HepG2 (cell line): ENCODE measurements at regions not wholly inside any gene's neighbourhood (a gene's known extent, or its start where the extent isn't known, plus 50 kb on each side); places are given as distances from the start of the nearest gene placed in this dataset.

ENCODE experiments used
- ATAC-seq: fragments of 200-7000 bp; cut with Tn5 transposase; 3 replicates; pipeline ENCODE4 v1.9.1; 2020; ENCODE audit warnings: mild to moderate bottlenecking, moderate library complexity
- BruUV-seq: library from RNA; stranded (reverse); fragments of 400-500 nt; replicated peaks from 2 replicates; lab custom pipeline; 2021; lab: Mats Ljungman, UMichigan
- CTCF ChIA-PET: fragments of 300-600 bp; formaldehyde crosslinking; extraction: SDS; loops from one replicate; lab custom pipeline; 2021; ENCODE audit warnings: low total read pairs, inconsistent platforms, low intra/inter-chr PET ratio; lab: Yijun Ruan, JAX
- POLR2A ChIA-PET: fragments of 350-600 bp; sonication (Branson Sonifier 250); formaldehyde crosslinking; loops from one replicate; lab custom pipeline; 2020; ENCODE audit warnings: antibody characterized with exemption, inconsistent platforms; lab: Yijun Ruan, JAX
- DNase-seq: peaks from one replicate; pipeline ENCODE4 v3.0.0-alpha.2; 2015; ENCODE audit warnings: low spot score
- FAIRE-seq: peaks from 3 replicates; lab custom pipeline; 2011; peaks lifted over from hg19 to GRCh38; lab: Jason Lieb, UNC
- H2AFZ ChIP-seq: one replicate; pipeline ENCODE4 v1.6.1; 2011; ENCODE audit warnings: low read length, inconsistent platforms
- H3K27ac ChIP-seq: fragments of 300-600 bp; 3 replicates; pipeline ENCODE4 v1.8.0; 2011; ENCODE audit warnings: mixed run types, mild to moderate bottlenecking, mixed read lengths, low read length, inconsistent platforms; ENCODE audit not compliant: insufficient read depth; ENCODE audit errors: extremely low read length
- H3K27me3 ChIP-seq, 2 experiments: fragments of 200-600 bp in 1 of 2; 2 replicates in 1 of 2; 3 replicates in 1 of 2; pipeline versions ENCODE4 v1.6.0 to v1.8.0; 2011; ENCODE audit warnings: low read length in 2 of 2, mild to moderate bottlenecking in 2 of 2, moderate library complexity in 2 of 2, inconsistent platforms in 1 of 2; ENCODE audit not compliant: insufficient read depth in 2 of 2, control insufficient read depth in 1 of 2
- H3K36me3 ChIP-seq, 2 experiments: fragments of 200-600 bp in 1 of 2; replicated peaks in 1 of 2; 2 replicates in 1 of 2; 3 replicates in 1 of 2; pipeline versions ENCODE4 v1.5.1 to v1.8.0; 2011; ENCODE audit warnings: low read length in 2 of 2, inconsistent platforms in 1 of 2; ENCODE audit not compliant: insufficient read depth in 2 of 2, control insufficient read depth in 1 of 2
- H3K4me1 ChIP-seq: 2 replicates; pipeline ENCODE4 v1.5.1; 2012; ENCODE audit warnings: low read length, inconsistent platforms; ENCODE audit not compliant: insufficient read depth
- H3K4me2 ChIP-seq: 2 replicates; pipeline ENCODE4 v1.6.0; 2011; ENCODE audit warnings: low read depth, low read length, inconsistent platforms
- H3K4me3 ChIP-seq, 3 experiments: fragments of 200-600 bp in 1 of 3; sonication (generic), shearing (Covaris generic) in 1 of 3; replicated peaks in 1 of 3; 2 replicates each; pipeline ENCODE4 v1.5.1; 2011 to 2016; ENCODE audit warnings: low read length in 3 of 3, inconsistent platforms in 2 of 3, low read depth in 2 of 3, mild to moderate bottlenecking in 2 of 3, control low read depth in 1 of 3, mixed read lengths in 1 of 3; ENCODE audit not compliant: insufficient read depth in 1 of 3
- H3K79me2 ChIP-seq: one replicate; pipeline ENCODE4 v1.6.1; 2011; ENCODE audit warnings: low read length, inconsistent platforms; ENCODE audit not compliant: insufficient read depth
- H3K9ac ChIP-seq: 2 replicates; pipeline ENCODE4 v1.6.0; 2011; ENCODE audit warnings: mild to moderate bottlenecking, low read depth, low read length, inconsistent platforms; ENCODE audit not compliant: insufficient read depth
- H3K9me3 ChIP-seq: 2 replicates; pipeline ENCODE4 v1.5.1; 2012; ENCODE audit warnings: mild to moderate bottlenecking, low read length
- H4K20me1 ChIP-seq: 2 replicates; pipeline ENCODE4 v1.6.0; 2011; ENCODE audit warnings: inconsistent platforms, mild to moderate bottlenecking, low read length, moderate library complexity; ENCODE audit not compliant: insufficient read depth
- CEBPG ChIP-seq: IDR thresholded peaks from 2 replicates; pipeline ENCODE4 v1.6.1; 2016
- CREBL2 ChIP-seq: sonication (generic); formaldehyde crosslinking; IDR thresholded peaks from 2 replicates; pipeline ENCODE4 v1.8.1; 2023; ENCODE audit warnings: missing genetic modification reagents, mild to moderate bottlenecking, borderline replicate concordance
- DRAP1 ChIP-seq: IDR thresholded peaks from 2 replicates; pipeline ENCODE4 v1.6.1; 2016; ENCODE audit warnings: missing genetic modification reagents, missing compliant biosample characterization
- FOSL1 ChIP-seq: sonication (generic); formaldehyde crosslinking; IDR thresholded peaks from 2 replicates; pipeline ENCODE4 v1.9.0; 2021; ENCODE audit warnings: missing genetic modification reagents, borderline replicate concordance
- MAZ ChIP-seq, 2 experiments: sonication (generic) in 1 of 2; formaldehyde crosslinking in 1 of 2; IDR thresholded peaks; 2 replicates each; pipeline versions ENCODE4 v1.5.0 to v1.6.1; 2012 to 2020; ENCODE audit warnings: low read depth in 2 of 2, mild to moderate bottlenecking in 2 of 2, borderline replicate concordance in 1 of 2, improper control_type of control experiment in 1 of 2, low read length in 1 of 2, missing genetic modification reagents in 1 of 2, moderate library complexity in 1 of 2
- MXD4 ChIP-seq: IDR thresholded peaks from 2 replicates; pipeline ENCODE4 v1.6.1; 2016; ENCODE audit warnings: mild to moderate bottlenecking, missing biosample characterization, missing genetic modification reagents
- PAX8 ChIP-seq: sonication (generic); formaldehyde crosslinking; IDR thresholded peaks from 2 replicates; pipeline ENCODE4 v1.8.0; 2022; ENCODE audit warnings: mild to moderate bottlenecking, missing genetic modification reagents, borderline replicate concordance
- SMAD3 ChIP-seq: sonication (generic); formaldehyde crosslinking; IDR thresholded peaks from 2 replicates; pipeline ENCODE4 v1.4.0; 2020; ENCODE audit warnings: missing genetic modification reagents
- STAT5B ChIP-seq: sonication (generic); formaldehyde crosslinking; IDR thresholded peaks from 2 replicates; pipeline ENCODE4 v1.4.0; 2020; ENCODE audit warnings: missing genetic modification reagents
- TAF1 ChIP-seq: sonication (generic); formaldehyde crosslinking; IDR thresholded peaks from 2 replicates; pipeline ENCODE4 v1.4.0; 2020; ENCODE audit warnings: missing genetic modification reagents
- TEAD2 ChIP-seq: sonication (generic); formaldehyde crosslinking; IDR thresholded peaks from 2 replicates; pipeline ENCODE4 v1.9.0; 2021; ENCODE audit warnings: missing genetic modification reagents
- ZFP90 ChIP-seq: sonication (generic); formaldehyde crosslinking; IDR thresholded peaks from 2 replicates; pipeline ENCODE4 v1.8.0; 2022; ENCODE audit warnings: missing genetic modification reagents, mild to moderate bottlenecking, inconsistent platforms, borderline replicate concordance
- ZNF263 ChIP-seq: sonication (generic); formaldehyde crosslinking; IDR thresholded peaks from 2 replicates; pipeline ENCODE4 v1.4.0; 2020; ENCODE audit warnings: missing genetic modification reagents
- ZNF550 ChIP-seq: sonication (generic); formaldehyde crosslinking; IDR thresholded peaks from 2 replicates; pipeline ENCODE4 v1.4.0; 2020; ENCODE audit warnings: mild to moderate bottlenecking, missing genetic modification reagents, borderline replicate concordance
- ZNF644 ChIP-seq: IDR thresholded peaks from 2 replicates; pipeline ENCODE4 v1.6.1; 2016; ENCODE audit warnings: low read depth
- ZNF720 ChIP-seq: sonication (generic); formaldehyde crosslinking; IDR thresholded peaks from 2 replicates; pipeline ENCODE4 v1.4.0; 2020; ENCODE audit warnings: missing genetic modification reagents
- WGBS: methylation state at CpG from one replicate; pipeline ENCODE4 v1.1.6; 2017; ENCODE audit warnings: low lambda C conversion rate; 5-methylcytosine and 5-hydroxymethylcytosine counted together
- in situ Hi-C: cut with HindIII; loops from 2 replicates; pipeline ENCODE4 v1.10.0; 2017; ENCODE audit warnings: low pct_unique_long_range_greater_than_20kb; ENCODE audit not compliant: extremely low pct_ligation_motif_present
- intact Hi-C: fragments of 100-400 bp; cut with micrococcal nuclease; formaldehyde crosslinking; loops from one replicate; pipeline ENCODE4 v1.10.0; 2022; ENCODE audit not compliant: unreplicated experiment
- TF ChIP-seq, protein P1 (sequence below): sonication (generic); formaldehyde crosslinking; IDR thresholded peaks from 2 replicates; pipeline ENCODE4 v1.4.0; 2020; ENCODE audit warnings: low read depth, mild to moderate bottlenecking, missing genetic modification reagents
- TF ChIP-seq, protein P2 (sequence below): sonication (generic); formaldehyde crosslinking; IDR thresholded peaks from 2 replicates; pipeline ENCODE4 v1.4.0; 2020; ENCODE audit warnings: mild to moderate bottlenecking, missing genetic modification reagents

DNA sequence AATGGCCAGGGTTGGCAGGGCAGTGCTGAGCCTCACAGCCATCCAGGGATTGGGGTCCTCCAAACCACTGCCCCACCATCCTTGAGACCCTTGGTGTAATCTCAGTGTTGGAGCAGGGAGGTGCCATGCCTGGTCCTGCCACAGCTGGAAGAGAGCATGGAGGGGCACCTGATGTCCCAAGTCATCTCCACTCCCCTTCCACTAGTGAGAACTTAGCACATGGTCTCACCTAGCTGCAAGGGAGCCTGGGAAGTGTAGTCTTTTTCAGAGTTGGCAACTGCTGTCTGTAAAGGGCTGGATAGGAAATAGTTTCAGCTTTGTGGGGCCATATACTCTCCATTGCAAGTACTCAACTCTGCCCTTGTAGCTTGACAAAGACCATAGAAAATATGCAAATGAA is 238.7 kb downstream of the RPS24 start:
- Histone ChIP-seq H2AFZ (no peak overlapping the region), H3K27me3 (peaks cover 0 to 2% of the 10 kb centered on the region in 2 experiments; a peak in 1 of 5 replicates), H3K4me2 (no peak overlapping the region), H3K27ac (no peak overlapping the region), H3K9ac (no peak overlapping the region), H3K4me3 (no peak overlapping the region), H3K79me2 (no peaks in the 10 kb centered on the region), H3K9me3 (no peaks in the 10 kb centered on the region), H3K36me3 (no peaks in the 10 kb centered on the region), H3K4me1 (no peaks in the 10 kb centered on the region), H4K20me1 (no peaks in the 10 kb centered on the region)
- ChIA-PET CTCF (no interaction called here), POLR2A (no interaction called here)
- in situ Hi-C loops (no loop called here), intact Hi-C loops (no loop called here)
- no peak for DNase-seq
- no peak for ATAC-seq
- BruUV-seq = no TSS peak
- no peak for TF ChIP-seq CEBPG (CRISPR knock-in tag)
- FAIRE-seq = no peak

DNA sequence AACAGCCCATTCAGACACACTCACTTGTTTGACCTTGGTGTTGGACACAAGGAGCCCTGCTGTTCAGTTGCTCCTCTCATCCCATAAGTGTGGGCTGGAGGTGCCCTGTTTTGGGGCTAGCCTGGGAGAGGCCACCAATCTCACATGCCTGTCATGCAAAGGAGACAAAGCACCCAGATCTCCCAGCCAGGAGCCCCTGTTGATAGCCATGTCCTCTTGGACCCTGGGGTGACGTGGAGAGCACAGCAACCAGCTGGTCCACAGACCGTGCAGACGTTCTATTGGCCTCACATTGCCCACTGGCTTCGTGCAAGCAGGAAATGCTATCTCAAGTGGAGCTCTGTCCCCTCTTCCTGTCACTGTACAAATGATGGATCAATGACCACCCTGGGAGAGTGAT is 240.8 kb downstream of the RPS24 start:
- no peaks in the 10 kb centered on the region for H3K79me2 ChIP-seq
- POLR2A ChIA-PET = no interaction called here
- FAIRE-seq (no peak), ATAC-seq (no peak)
- no peak overlapping the region for H3K4me3 ChIP-seq
- no TSS peak for BruUV-seq
- H3K36me3 ChIP-seq = no peaks in the 10 kb centered on the region
- H2AFZ ChIP-seq = no peak overlapping the region
- no peaks in the 10 kb centered on the region for H3K4me1 ChIP-seq
- intact Hi-C loops = no loop called here
- 8% methylated on average over 2 of the region's 4 CpGs for WGBS
- TF ChIP-seq TEAD2 (no peak), MXD4 (CRISPR knock-in tag) (no peak), TAF1 (no peak), MAZ (IDR thresholded peaks at IDR 0.05; ENCODE audit: borderline replicate concordance, low read depth, low read length) (no peak), MAZ (CRISPR knock-in tag; IDR thresholded peaks at IDR 0.05; ENCODE audit: low read depth) (no peak), ZNF550 (CRISPR knock-in tag) (no peak), ZFP90 (CRISPR knock-in tag) (no peak), STAT5B (CRISPR knock-in tag) (no peak), DRAP1 (CRISPR knock-in tag) (no peak), CREBL2 (no peak), ZNF720 (CRISPR knock-in tag) (no peak), FOSL1 (no peak), PAX8 (CRISPR knock-in tag) (no peak), SMAD3 (CRISPR knock-in tag) (no peak), ZNF263 (CRISPR knock-in tag) (no peak), ZNF644 (CRISPR knock-in tag) (no peak)
- TF ChIP-seq, protein P1, sequence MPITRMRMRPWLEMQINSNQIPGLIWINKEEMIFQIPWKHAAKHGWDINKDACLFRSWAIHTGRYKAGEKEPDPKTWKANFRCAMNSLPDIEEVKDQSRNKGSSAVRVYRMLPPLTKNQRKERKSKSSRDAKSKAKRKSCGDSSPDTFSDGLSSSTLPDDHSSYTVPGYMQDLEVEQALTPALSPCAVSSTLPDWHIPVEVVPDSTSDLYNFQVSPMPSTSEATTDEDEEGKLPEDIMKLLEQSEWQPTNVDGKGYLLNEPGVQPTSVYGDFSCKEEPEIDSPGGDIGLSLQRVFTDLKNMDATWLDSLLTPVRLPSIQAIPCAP = no peak
- TF ChIP-seq, protein P2, sequence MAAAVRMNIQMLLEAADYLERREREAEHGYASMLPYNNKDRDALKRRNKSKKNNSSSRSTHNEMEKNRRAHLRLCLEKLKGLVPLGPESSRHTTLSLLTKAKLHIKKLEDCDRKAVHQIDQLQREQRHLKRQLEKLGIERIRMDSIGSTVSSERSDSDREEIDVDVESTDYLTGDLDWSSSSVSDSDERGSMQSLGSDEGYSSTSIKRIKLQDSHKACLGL (CRISPR knock-in tag) = no peak
- TF ChIP-seq, all 625 proteins: peak for 0
- Histone ChIP-seq H3K9me3 (no peaks in the 10 kb centered on the region), H3K9ac (no peak overlapping the region), H3K27ac (no peak overlapping the region), H3K27me3 (peaks cover 3 to 15% of the 10 kb centered on the region in 2 experiments; a peak in 2 of 5 replicates), H4K20me1 (no peaks in the 10 kb centered on the region), H3K4me2 (no peak overlapping the region)
- DNase-seq = no peak
- in situ Hi-C loops = no loop called here
- CTCF ChIA-PET = no interaction called here
